ENCODE measurements at regions not wholly inside any gene's neighbourhood (a gene's known extent, or its start where the extent isn't known, plus 50 kb on each side); places are given as distances from the start of the nearest gene placed in this dataset.

DNA sequence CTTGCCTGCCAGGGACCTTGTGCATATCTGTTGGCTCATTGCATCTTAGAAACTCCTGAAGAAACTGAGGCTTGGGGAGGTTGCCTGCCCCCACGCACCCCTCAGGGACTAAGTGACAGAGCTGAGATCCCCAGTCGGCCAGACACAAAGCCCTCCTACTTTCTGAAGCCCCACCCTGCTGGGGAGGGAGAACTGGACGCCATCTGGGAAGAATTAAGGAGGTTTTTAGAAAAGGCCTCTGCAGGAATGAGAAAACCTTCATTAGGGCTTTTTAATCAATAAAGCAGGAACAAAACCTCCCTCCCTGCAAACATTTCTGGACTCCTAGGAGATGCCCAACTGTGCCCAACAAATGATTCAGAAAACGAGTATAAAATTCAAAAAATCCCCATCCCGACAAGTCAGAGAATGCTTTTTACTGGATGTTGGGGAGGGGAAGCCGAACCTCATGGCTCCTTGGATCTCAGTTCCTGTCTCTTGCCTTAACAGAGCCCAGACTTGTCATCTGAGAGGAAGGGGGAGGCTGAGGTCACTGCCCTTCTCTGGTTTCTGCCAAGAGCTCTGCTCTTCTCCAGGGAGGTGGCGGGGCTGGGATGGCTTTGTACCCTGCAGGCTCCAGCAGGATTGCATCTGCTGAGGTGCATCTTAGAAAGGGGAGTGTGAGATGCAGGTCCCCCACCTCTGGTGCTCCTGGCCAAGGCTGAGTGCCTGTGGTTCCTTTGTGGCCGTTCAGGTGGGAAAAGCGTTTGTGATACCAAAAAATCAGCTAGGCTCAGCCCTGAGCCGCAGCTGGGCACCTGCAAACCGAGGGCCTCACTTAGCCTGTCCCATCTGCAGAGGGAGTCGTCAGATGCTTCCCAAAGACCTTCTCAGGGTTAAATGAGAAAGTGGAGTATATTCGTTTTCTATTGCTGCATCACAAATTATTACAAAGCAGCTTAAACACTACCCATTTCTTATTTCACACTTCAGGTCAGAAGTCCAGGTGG is 142.4 kb downstream of the ZFP36L2 start:
- H2AFZ ChIP-seq (ENCODE audit: low read length): no peak overlapping the region

DNA sequence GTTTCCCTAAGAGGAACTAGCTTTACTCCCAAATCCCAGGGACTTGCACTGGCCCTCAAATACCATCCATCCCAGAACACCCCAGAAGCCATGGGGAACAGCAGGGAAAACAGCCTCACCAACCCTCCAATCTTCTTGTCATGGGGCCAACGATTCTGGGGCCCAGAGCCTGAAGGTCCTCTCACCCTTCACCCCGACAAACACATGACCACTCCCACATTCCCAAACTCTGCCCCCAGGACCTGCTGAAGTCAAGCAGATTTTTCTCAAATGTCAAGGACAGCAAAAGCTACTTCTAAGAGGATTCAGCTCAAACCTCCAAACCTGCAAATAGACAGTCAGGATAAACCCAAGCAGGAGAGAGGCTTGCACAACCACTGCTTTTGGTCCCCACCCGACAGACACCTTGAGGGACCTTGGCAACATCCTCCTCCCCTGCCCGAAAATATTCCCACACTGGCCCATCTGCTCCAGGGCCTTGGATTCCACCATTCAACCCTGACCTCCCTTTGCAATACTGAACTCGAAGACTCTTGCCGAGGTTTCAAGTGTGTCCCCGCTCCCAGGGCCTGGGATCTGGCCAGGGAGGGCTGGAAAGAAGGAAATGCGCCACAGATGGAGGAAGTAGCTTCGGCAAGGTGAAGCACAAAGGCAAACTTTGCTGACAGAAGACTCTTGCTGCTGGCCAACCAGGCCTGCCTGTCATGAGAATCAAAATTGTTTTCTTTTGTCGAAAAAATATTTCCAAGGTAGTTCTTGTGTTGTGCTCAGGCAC is 143.3 kb downstream of the ZFP36L2 start:
- Histone ChIP-seq H3K9me3 (ENCODE audit: control insufficient read depth, insufficient read depth, low read depth, low read length) (no peaks in the 10 kb centered on the region), H4K20me1 (ENCODE audit: control insufficient read depth, extremely low read depth, insufficient read depth, low read length) (no peaks in the 10 kb centered on the region), H2AFZ (ENCODE audit: low read length) (no peak overlapping the region), H3K79me2 (ENCODE audit: control insufficient read depth, insufficient read depth, low read length) (no peaks in the 10 kb centered on the region), H3K9ac (ENCODE audit: insufficient read depth, low read length) (peak overlapping the region; percentile 38), H3K4me3 (replicated peaks in 1 of 4; ENCODE audit: control extremely low read depth in 1 of 4, insufficient read depth in 1 of 4, low read depth in 3 of 4, low read length in 4 of 4) (no peak overlapping the region), H3K36me3 (ENCODE audit: control insufficient read depth, insufficient read depth, low read length) (no peaks in the 10 kb centered on the region), H3K4me1 (ENCODE audit: control insufficient read depth, extremely low read depth, insufficient read depth, low read length) (peaks cover 60% of the 10 kb centered on the region), H3K27ac (ENCODE audit: insufficient read depth, low read length) (peak overlapping the region; percentile 92), H3K4me2 (ENCODE audit: extremely low read depth, insufficient read depth, low read length) (peak overlapping the region; percentile 9), H3K27me3 (ENCODE audit: control insufficient read depth, insufficient read depth, low read length) (no peaks in the 10 kb centered on the region)
- TF ChIP-seq EZH2 (IDR thresholded peaks at IDR 0.05; ENCODE audit: low read length, missing control alignments): no peak
- TF ChIP-seq, protein P1, sequence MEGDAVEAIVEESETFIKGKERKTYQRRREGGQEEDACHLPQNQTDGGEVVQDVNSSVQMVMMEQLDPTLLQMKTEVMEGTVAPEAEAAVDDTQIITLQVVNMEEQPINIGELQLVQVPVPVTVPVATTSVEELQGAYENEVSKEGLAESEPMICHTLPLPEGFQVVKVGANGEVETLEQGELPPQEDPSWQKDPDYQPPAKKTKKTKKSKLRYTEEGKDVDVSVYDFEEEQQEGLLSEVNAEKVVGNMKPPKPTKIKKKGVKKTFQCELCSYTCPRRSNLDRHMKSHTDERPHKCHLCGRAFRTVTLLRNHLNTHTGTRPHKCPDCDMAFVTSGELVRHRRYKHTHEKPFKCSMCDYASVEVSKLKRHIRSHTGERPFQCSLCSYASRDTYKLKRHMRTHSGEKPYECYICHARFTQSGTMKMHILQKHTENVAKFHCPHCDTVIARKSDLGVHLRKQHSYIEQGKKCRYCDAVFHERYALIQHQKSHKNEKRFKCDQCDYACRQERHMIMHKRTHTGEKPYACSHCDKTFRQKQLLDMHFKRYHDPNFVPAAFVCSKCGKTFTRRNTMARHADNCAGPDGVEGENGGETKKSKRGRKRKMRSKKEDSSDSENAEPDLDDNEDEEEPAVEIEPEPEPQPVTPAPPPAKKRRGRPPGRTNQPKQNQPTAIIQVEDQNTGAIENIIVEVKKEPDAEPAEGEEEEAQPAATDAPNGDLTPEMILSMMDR (conservative IDR thresholded peaks at IDR 0.05 in 1 of 2, IDR thresholded peaks at IDR 0.05 in 1 of 2; ENCODE audit: low read depth in 1 of 2, low read length in 2 of 2): no peak
- DNase-seq (ENCODE audit: low read depth in 2 of 2): peak in 1 of 2 donors; percentile 20

More for the DNA sequence above, 142.4 kb downstream of the ZFP36L2 start:
- Histone ChIP-seq H3K79me2 (ENCODE audit: control insufficient read depth, insufficient read depth, low read length) (no peaks in the 10 kb centered on the region), H3K9ac (ENCODE audit: insufficient read depth, low read length) (peak overlapping the region; percentile 17), H3K27ac (ENCODE audit: insufficient read depth, low read length) (peak overlapping the region; percentile 92), H3K9me3 (ENCODE audit: control insufficient read depth, insufficient read depth, low read depth, low read length) (no peaks in the 10 kb centered on the region), H4K20me1 (ENCODE audit: control insufficient read depth, extremely low read depth, insufficient read depth, low read length) (no peaks in the 10 kb centered on the region), H3K4me3 (replicated peaks in 1 of 4; ENCODE audit: control extremely low read depth in 1 of 4, insufficient read depth in 1 of 4, low read depth in 3 of 4, low read length in 4 of 4) (no peak overlapping the region), H3K27me3 (ENCODE audit: control insufficient read depth, insufficient read depth, low read length) (no peaks in the 10 kb centered on the region), H3K36me3 (ENCODE audit: control insufficient read depth, insufficient read depth, low read length) (no peaks in the 10 kb centered on the region), H3K4me2 (ENCODE audit: extremely low read depth, insufficient read depth, low read length) (peak overlapping the region; percentile 56), H3K4me1 (ENCODE audit: control insufficient read depth, extremely low read depth, insufficient read depth, low read length) (peaks cover 60% of the 10 kb centered on the region)
- TF ChIP-seq, protein P1 (conservative IDR thresholded peaks at IDR 0.05 in 1 of 2, IDR thresholded peaks at IDR 0.05 in 1 of 2; ENCODE audit: low read depth in 1 of 2, low read length in 2 of 2): no peak
- TF ChIP-seq EZH2 (IDR thresholded peaks at IDR 0.05; ENCODE audit: low read length, missing control alignments): no peak
- DNase-seq (ENCODE audit: low read depth in 2 of 2): peak; percentile 66 to 69

Data from fibroblast of lung (primary cell).